A549 (cell line): ENCODE measurements at regions not wholly inside any gene's neighbourhood (a gene's known extent, or its start where the extent isn't known, plus 50 kb on each side); places are given as distances from the start of the nearest gene placed in this dataset.

Experiments used
- ATAC-seq, 2 experiments: fragments of 200-7000 bp in 1 of 2; fragments of >200 bp in 1 of 2; cut with Nextera tagmentation in 1 of 2; cut with Tn5 transposase in 1 of 2; 3 replicates each; pipeline versions ENCODE4 v1.8.0 to v1.9.1; 2018 to 2020; ENCODE audit warnings: mild to moderate bottlenecking in 1 of 2, moderate library complexity in 1 of 2
- CTCF ChIA-PET: fragments of 300-600 bp; sonication (Branson Sonifier 250); formaldehyde crosslinking; extraction: SDS; loops from one replicate; lab custom pipeline; 2021; ENCODE audit warnings: antibody characterized with exemption, inconsistent platforms; lab: Yijun Ruan, JAX
- POLR2A ChIA-PET: fragments of 350-600 bp; formaldehyde crosslinking; extraction: SDS; loops from one replicate; lab custom pipeline; 2021; ENCODE audit warnings: antibody characterized with exemption, inconsistent platforms; lab: Yijun Ruan, JAX
- DNase-seq, 2 experiments: peaks; one replicate each; pipeline versions ENCODE4 v3.0.0 to v3.0.0-alpha.2; 2011 to 2016; ENCODE audit warnings: low read depth in 1 of 2, low spot score in 1 of 2
- FAIRE-seq: peaks from 2 replicates; lab custom pipeline; 2011; peaks lifted over from hg19 to GRCh38; lab: Jason Lieb, UNC
- H3K27ac ChIP-seq, 2 experiments: fragments of >200 bp; sonication (Bioruptor Twin); formaldehyde crosslinking; 3 replicates each; pipeline ENCODE4 v1.5.1; 2016 to 2017
- H3K4me1 ChIP-seq: fragments of >200 bp; sonication (Bioruptor Twin); formaldehyde crosslinking; 3 replicates; pipeline ENCODE4 v1.6.1; 2016
- H3K4me2 ChIP-seq: fragments of >200 bp; sonication (Bioruptor Twin); formaldehyde crosslinking; 3 replicates; pipeline ENCODE4 v1.6.1; 2016
- H3K4me3 ChIP-seq: fragments of >200 bp; sonication (Bioruptor Twin); formaldehyde crosslinking; 3 replicates; pipeline ENCODE4 v1.5.1; 2016
- H3K9me3 ChIP-seq: fragments of >200 bp; sonication (Bioruptor Twin); formaldehyde crosslinking; 3 replicates; pipeline ENCODE4 v1.6.1; 2016
- CBX8 ChIP-seq: fragments of 200-600 bp; sonication (generic); IDR thresholded peaks from 2 replicates; pipeline ENCODE4 v1.6.1; 2016
- CHD4 ChIP-seq: fragments of 200-600 bp; sonication (generic); IDR thresholded peaks from 2 replicates; pipeline ENCODE4 v1.6.1; 2016; ENCODE audit warnings: antibody characterized with exemption, mild to moderate bottlenecking, borderline replicate concordance
- FOSB ChIP-seq: fragments of 250-450 bp; sonication (Bioruptor Pico); IDR thresholded peaks from 2 replicates; pipeline ENCODE4 v1.5.0; 2020; ENCODE audit warnings: mild to moderate bottlenecking, moderate library complexity
- FOXS1 ChIP-seq: fragments of 250-450 bp; sonication (Bioruptor Pico); IDR thresholded peaks from 2 replicates; pipeline ENCODE4 v1.5.0; 2020; ENCODE audit warnings: mild to moderate bottlenecking, moderate library complexity
- GATA3 ChIP-seq: IDR thresholded peaks from 2 replicates; pipeline ENCODE4 v1.6.1; 2012; ENCODE audit warnings: borderline replicate concordance
- HEYL ChIP-seq: fragments of 250-450 bp; sonication (Bioruptor Pico); IDR thresholded peaks from 2 replicates; pipeline ENCODE4 v1.8.0; 2021; ENCODE audit warnings: mild to moderate bottlenecking, moderate library complexity
- HMGXB4 ChIP-seq: fragments of 250-450 bp; sonication (Bioruptor Pico); IDR thresholded peaks from 2 replicates; pipeline ENCODE4 v1.5.0; 2021; ENCODE audit warnings: mild to moderate bottlenecking, moderate library complexity, borderline replicate concordance
- HOXB13 ChIP-seq: fragments of 250-450 bp; sonication (Bioruptor Pico); IDR thresholded peaks from 2 replicates; pipeline ENCODE4 v1.5.0; 2020; ENCODE audit warnings: low read depth, mild to moderate bottlenecking, moderate library complexity
- JUNB ChIP-seq: fragments of >200 bp; sonication (Bioruptor Twin); formaldehyde crosslinking; IDR thresholded peaks from 2 replicates; pipeline ENCODE4 v1.6.1; 2016
- KDM5A ChIP-seq: fragments of 200-600 bp; sonication (generic); IDR thresholded peaks from 2 replicates; pipeline ENCODE4 v1.6.1; 2016; ENCODE audit warnings: antibody characterized with exemption, mild to moderate bottlenecking
- MAFK ChIP-seq: fragments of 450-650 bp; IDR thresholded peaks from 2 replicates; pipeline ENCODE4 v1.6.1; 2014; ENCODE audit not compliant: partially characterized antibody
- NFE2L2 ChIP-seq: fragments of 150-350 bp; conservative IDR thresholded peaks from 2 replicates; pipeline ENCODE4 v1.6.1; 2014; ENCODE audit warnings: low read length
- POLR2A ChIP-seq: IDR thresholded peaks from 2 replicates; pipeline ENCODE4 v1.6.1; 2012; ENCODE audit warnings: mild to moderate bottlenecking, low read length
- RAD21 ChIP-seq, 2 experiments: fragments of >200 bp in 1 of 2; sonication (Bioruptor Twin) in 1 of 2; formaldehyde crosslinking in 1 of 2; IDR thresholded peaks in 1 of 2; conservative IDR thresholded peaks in 1 of 2; 2 replicates in 1 of 2; 3 replicates in 1 of 2; pipeline ENCODE4 v1.6.1; 2012 to 2018; ENCODE audit warnings: inconsistent platforms in 1 of 2
- RCOR1 ChIP-seq: fragments of 150-350 bp; IDR thresholded peaks from 2 replicates; pipeline ENCODE4 v1.6.1; 2014; ENCODE audit warnings: antibody characterized with exemption, low read length, low read depth
- ZFP36 ChIP-seq: fragments of 450-650 bp; IDR thresholded peaks from 2 replicates; pipeline ENCODE4 v1.6.1; 2014; ENCODE audit warnings: borderline replicate concordance; ENCODE audit not compliant: partially characterized antibody
- WGBS: methylation state at CpG from one replicate; pipeline ENCODE4 v1.1.6; 2017; ENCODE audit errors: missing lambda C conversion rate; 5-methylcytosine and 5-hydroxymethylcytosine counted together
- TF ChIP-seq, protein P1 (sequence below): IDR thresholded peaks from 2 replicates; pipeline ENCODE4 v1.6.1; 2012
- TF ChIP-seq, protein P2 (sequence below): IDR thresholded peaks from 2 replicates; pipeline ENCODE4 v1.6.1; 2012; ENCODE audit warnings: low read depth, borderline replicate concordance
- TF ChIP-seq, protein P3 (sequence below): IDR thresholded peaks from 2 replicates; pipeline ENCODE4 v1.6.1; 2012

- Histone ChIP-seq H3K4me1 (no peaks in the 10 kb centered on the region), H3K4me3 (no peak overlapping the region), H3K27ac (no peak overlapping the region), H3K9me3 (no peaks in the 10 kb centered on the region), H3K4me2 (no peak overlapping the region)
- WGBS = 0% methylated on average over 1 of the region's 1 CpG
- CTCF ChIA-PET = no interaction called here
- DNase-seq = no peak
- no peak for ATAC-seq
- FAIRE-seq = no peak
- POLR2A ChIA-PET = no interaction called here
- no peak for TF ChIP-seq RAD21 (conservative IDR thresholded peaks at IDR 0.05 in 1 of 2, IDR thresholded peaks at IDR 0.05 in 1 of 2)
Observed at GRCh38 chr4:54992266-54992665, 133.1 kb downstream of the KDR start.

GRCh38 chr4:54988655-54989054, 136.7 kb downstream of the KDR start:
- H3K4me3 ChIP-seq = no peak overlapping the region
- no peak for TF ChIP-seq HOXB13 (CRISPR knock-in tag)
- TF ChIP-seq CHD4 = no peak
- peak; percentile 74 for TF ChIP-seq MAFK
- H3K4me2 ChIP-seq = no peak overlapping the region
- ChIA-PET POLR2A (no interaction called here), CTCF (no interaction called here)
- FAIRE-seq = no peak
- no peak for DNase-seq
- H3K4me1 ChIP-seq = no peaks in the 10 kb centered on the region
- no peak for ATAC-seq
- H3K9me3 ChIP-seq = no peaks in the 10 kb centered on the region
- H3K27ac ChIP-seq = no peak overlapping the region

DNA sequence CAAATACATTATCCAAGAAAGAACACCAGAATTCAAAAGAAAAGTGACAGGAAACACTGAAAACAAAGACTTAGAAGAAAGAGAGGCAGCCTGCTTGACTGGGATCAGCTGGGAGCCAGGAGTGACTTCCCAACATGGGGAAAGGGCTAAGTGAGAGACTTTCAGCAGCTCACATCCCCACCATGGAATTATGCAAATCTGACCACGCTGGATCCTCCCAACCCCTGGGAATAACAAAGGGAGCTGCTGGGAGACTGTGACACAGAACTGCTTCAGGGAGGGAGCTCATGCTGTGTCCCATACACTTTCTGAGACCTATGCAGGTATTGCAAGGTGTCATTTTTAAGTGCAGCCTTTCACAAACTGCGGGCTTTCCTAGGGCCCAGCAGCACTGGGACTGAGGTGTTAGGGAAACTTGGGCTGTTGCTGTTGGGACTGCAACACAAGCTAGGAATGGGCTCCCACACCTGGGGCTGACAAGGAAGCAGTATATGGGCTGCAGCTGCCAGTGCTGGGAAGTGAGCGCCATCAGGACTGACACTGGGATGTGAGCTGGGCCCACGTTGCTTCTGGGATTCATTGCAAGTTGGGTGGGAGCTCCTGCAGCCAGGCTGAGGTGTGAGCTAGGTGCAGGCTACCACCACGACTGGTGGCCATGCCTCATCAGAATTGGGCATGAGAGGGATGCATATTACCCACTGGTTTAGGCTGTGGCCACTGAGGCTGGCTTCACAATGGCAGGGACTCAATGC, 139.1 kb downstream of the KDR start:
- Histone ChIP-seq H3K4me1 (no peaks in the 10 kb centered on the region), H3K27ac (no peak overlapping the region), H3K4me3 (no peak overlapping the region), H3K4me2 (no peak overlapping the region)
- no peak for DNase-seq
- no peak for FAIRE-seq
- 0% methylated on average over 3 of the region's 5 CpGs for WGBS
- no peak for ATAC-seq
- POLR2A ChIA-PET = no interaction called here
- no peak for TF ChIP-seq JUNB
- TF ChIP-seq KDM5A = no peak
- TF ChIP-seq FOXS1 (CRISPR knock-in tag) = no peak
- TF ChIP-seq, all 56 proteins: peak for 0
- CTCF ChIA-PET = interaction anchor here (0.7 kb wide), 1 partner anchor 360 kb away, joined by 3 read pairs; the partner anchor contains the start of gene SRD5A3
- H3K9me3 ChIP-seq = no peaks in the 10 kb centered on the region

GRCh38 chr4:54976682-54977081, 148.7 kb downstream of the KDR start:
- POLR2A ChIA-PET = no interaction called here
- WGBS = 19% methylated on average over 4 of the region's 4 CpGs
- TF ChIP-seq RCOR1 (no peak), JUNB (no peak), HEYL (CRISPR knock-in tag) (no peak), FOSB (no peak), POLR2A (no peak), CHD4 (no peak), NFE2L2 (no peak), ZFP36 (no peak), CBX8 (no peak), GATA3 (no peak), HMGXB4 (CRISPR knock-in tag) (no peak)
- TF ChIP-seq, protein P1, sequence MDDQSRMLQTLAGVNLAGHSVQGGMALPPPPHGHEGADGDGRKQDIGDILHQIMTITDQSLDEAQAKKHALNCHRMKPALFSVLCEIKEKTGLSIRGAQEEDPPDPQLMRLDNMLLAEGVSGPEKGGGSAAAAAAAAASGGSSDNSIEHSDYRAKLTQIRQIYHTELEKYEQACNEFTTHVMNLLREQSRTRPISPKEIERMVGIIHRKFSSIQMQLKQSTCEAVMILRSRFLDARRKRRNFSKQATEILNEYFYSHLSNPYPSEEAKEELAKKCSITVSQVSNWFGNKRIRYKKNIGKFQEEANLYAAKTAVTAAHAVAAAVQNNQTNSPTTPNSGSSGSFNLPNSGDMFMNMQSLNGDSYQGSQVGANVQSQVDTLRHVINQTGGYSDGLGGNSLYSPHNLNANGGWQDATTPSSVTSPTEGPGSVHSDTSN = no peak
- TF ChIP-seq, protein P2, sequence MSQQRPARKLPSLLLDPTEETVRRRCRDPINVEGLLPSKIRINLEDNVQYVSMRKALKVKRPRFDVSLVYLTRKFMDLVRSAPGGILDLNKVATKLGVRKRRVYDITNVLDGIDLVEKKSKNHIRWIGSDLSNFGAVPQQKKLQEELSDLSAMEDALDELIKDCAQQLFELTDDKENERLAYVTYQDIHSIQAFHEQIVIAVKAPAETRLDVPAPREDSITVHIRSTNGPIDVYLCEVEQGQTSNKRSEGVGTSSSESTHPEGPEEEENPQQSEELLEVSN = no peak
- TF ChIP-seq, protein P3, sequence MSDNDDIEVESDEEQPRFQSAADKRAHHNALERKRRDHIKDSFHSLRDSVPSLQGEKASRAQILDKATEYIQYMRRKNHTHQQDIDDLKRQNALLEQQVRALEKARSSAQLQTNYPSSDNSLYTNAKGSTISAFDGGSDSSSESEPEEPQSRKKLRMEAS = no peak
- no peaks in the 10 kb centered on the region for H3K4me1 ChIP-seq
- DNase-seq (no peak), FAIRE-seq (no peak), ATAC-seq (0 out of 6 replicates have a peak, but pooled peaks of 1 of the 2 experiments have one; percentile 32)
- no peak overlapping the region for H3K4me2 ChIP-seq
- CTCF ChIA-PET = interaction anchor here (1.0 kb wide), 1 partner anchor 345 kb away, joined by 3 read pairs; no protein-coding TSS in a partner anchor
- H3K9me3 ChIP-seq = no peaks in the 10 kb centered on the region
- no peak overlapping the region for H3K4me3 ChIP-seq
- no peak overlapping the region for H3K27ac ChIP-seq
